Endothelial cell of umbilical vein (primary cell): ENCODE measurements at regions not wholly inside any gene's neighbourhood (a gene's known extent, or its start where the extent isn't known, plus 50 kb on each side); places are given as distances from the start of the nearest gene placed in this dataset.

Experiments
- BruUV-seq: library from RNA; stranded (reverse); fragments of 400-500 nt; replicated peaks from 2 replicates; lab custom pipeline; 2021; lab: Mats Ljungman, UMichigan
- CTCF ChIA-PET: fragments of 300-600, 350-600 bp; sonication (Branson Sonifier 250); formaldehyde crosslinking; loops from one replicate; lab custom pipeline; 2021; ENCODE audit warnings: antibody characterized with exemption, inconsistent platforms; lab: Charles Lee
- POLR2A ChIA-PET: fragments of 300-600, 350-600 bp; sonication (Branson Sonifier 250); formaldehyde crosslinking; loops from one replicate; lab custom pipeline; 2021; ENCODE audit warnings: antibody characterized with exemption, inconsistent platforms; lab: Charles Lee
- DNase-seq: peaks from one replicate; pipeline ENCODE4 v3.0.0-alpha.2; 2011; ENCODE audit warnings: low read depth, low spot score
- FAIRE-seq: peaks from 2 replicates; lab custom pipeline; 2011; peaks lifted over from hg19 to GRCh38; lab: Jason Lieb, UNC
- H2AFZ ChIP-seq: 2 replicates; pipeline ENCODE4 v1.6.0; 2012; ENCODE audit warnings: low read depth, low read length, control low read depth, inconsistent platforms
- H3K27ac ChIP-seq: 2 replicates; pipeline ENCODE4 v1.5.1; 2011; ENCODE audit warnings: low read depth, mild to moderate bottlenecking, control low read depth, low read length, moderate library complexity; ENCODE audit not compliant: insufficient read depth
- H3K27me3 ChIP-seq, 2 experiments: 2 replicates each; pipeline versions ENCODE4 v1.6.0 to v1.6.1; 2011; ENCODE audit warnings: low read length in 2 of 2, mixed read lengths in 1 of 2; ENCODE audit not compliant: control insufficient read depth in 2 of 2, insufficient read depth in 2 of 2
- H3K36me3 ChIP-seq, 2 experiments: 2 replicates in 1 of 2; 3 replicates in 1 of 2; pipeline ENCODE4 v1.5.1; 2011; ENCODE audit warnings: low read length in 2 of 2, mild to moderate bottlenecking in 1 of 2, moderate library complexity in 1 of 2; ENCODE audit not compliant: control insufficient read depth in 2 of 2, insufficient read depth in 2 of 2; ENCODE audit errors: extremely low read depth in 1 of 2
- H3K4me1 ChIP-seq: 3 replicates; pipeline ENCODE4 v1.5.1; 2011; ENCODE audit warnings: mild to moderate bottlenecking, low read length; ENCODE audit not compliant: control insufficient read depth, insufficient read depth; ENCODE audit errors: extremely low read depth
- H3K4me2 ChIP-seq: 2 replicates; pipeline ENCODE4 v1.6.1; 2011; ENCODE audit warnings: low read length, control low read depth, mixed read lengths; ENCODE audit not compliant: insufficient read depth
- H3K4me3 ChIP-seq, 3 experiments: fragments of 200-600 bp in 1 of 3; sonication (generic), shearing (Covaris generic) in 1 of 3; replicated peaks in 1 of 3; 2 replicates each; pipeline ENCODE4 v1.5.1; 2011 to 2016; ENCODE audit warnings: control low read depth in 3 of 3, low read length in 3 of 3, mild to moderate bottlenecking in 2 of 3, inconsistent platforms in 1 of 3, low read depth in 1 of 3, moderate library complexity in 1 of 3; ENCODE audit not compliant: insufficient read depth in 1 of 3
- H3K79me2 ChIP-seq: 2 replicates; pipeline ENCODE4 v1.6.0; 2012; ENCODE audit warnings: low read length, inconsistent platforms; ENCODE audit not compliant: control insufficient read depth, insufficient read depth
- H3K9ac ChIP-seq: replicated peaks from 2 replicates; pipeline ENCODE3; 2011; ENCODE audit warnings: low read length, control low read depth; ENCODE audit not compliant: insufficient read depth; ENCODE audit errors: extremely low read depth
- H3K9me1 ChIP-seq: replicated peaks from 3 replicates; pipeline ENCODE4 v1.6.0; 2011; ENCODE audit warnings: mild to moderate bottlenecking, low read length; ENCODE audit not compliant: control insufficient read depth, insufficient read depth; ENCODE audit errors: extremely low read depth
- H3K9me3 ChIP-seq: replicated peaks from 2 replicates; pipeline ENCODE4 v1.5.1; 2012; ENCODE audit warnings: low read length, inconsistent platforms; ENCODE audit not compliant: control insufficient read depth, insufficient read depth
- H4K20me1 ChIP-seq: replicated peaks from 2 replicates; pipeline ENCODE3; 2011; ENCODE audit warnings: mild to moderate bottlenecking, low read length; ENCODE audit not compliant: control insufficient read depth, insufficient read depth; ENCODE audit errors: extremely low read depth
- MAX ChIP-seq: IDR thresholded peaks from 2 replicates; pipeline ENCODE4 v1.6.1; 2011; ENCODE audit not compliant: insufficient read depth, insufficient read length
- dilution Hi-C: fragments of 300-500 bp; cut with MboI; formaldehyde crosslinking; loops from one replicate; pipeline ENCODE4 v1.15.0; 2019; ENCODE audit warnings: low sequenced_read_pairs; ENCODE audit not compliant: extremely low pct_ligation_motif_present
- intact Hi-C: fragments of 100-400 bp; cut with micrococcal nuclease; formaldehyde crosslinking; loops from one replicate; pipeline ENCODE4 v1.10.0; 2022
- TF ChIP-seq, protein P1 (sequence below), 2 donors: IDR thresholded peaks; 1 replicate in 1 of 2; 2 replicates in 1 of 2; pipeline ENCODE4 v1.5.1; 2011; ENCODE audit warnings: low read length in 2 of 2, mild to moderate bottlenecking in 2 of 2, moderate library complexity in 2 of 2, control low read depth in 1 of 2, inconsistent platforms in 1 of 2, low read depth in 1 of 2; ENCODE audit not compliant: insufficient read depth in 1 of 2; ENCODE audit errors: extremely low read depth in 1 of 2

- ChIA-PET POLR2A (no interaction called here), CTCF (no interaction called here)
- FAIRE-seq (no peak), DNase-seq (no peak)
- Histone ChIP-seq H3K9ac (no peak overlapping the region), H3K9me1 (no peaks in the 10 kb centered on the region), H3K4me1 (no peaks in the 10 kb centered on the region), H4K20me1 (no peaks in the 10 kb centered on the region), H3K9me3 (no peaks in the 10 kb centered on the region), H3K79me2 (no peaks in the 10 kb centered on the region), H2AFZ (no peak overlapping the region), H3K4me2 (no peak overlapping the region), H3K36me3 (no peaks in the 10 kb centered on the region), H3K4me3 (no peak overlapping the region), H3K27ac (no peak overlapping the region), H3K27me3 (no peaks in the 10 kb centered on the region)
- no peak for TF ChIP-seq MAX
- TF ChIP-seq, protein P1, sequence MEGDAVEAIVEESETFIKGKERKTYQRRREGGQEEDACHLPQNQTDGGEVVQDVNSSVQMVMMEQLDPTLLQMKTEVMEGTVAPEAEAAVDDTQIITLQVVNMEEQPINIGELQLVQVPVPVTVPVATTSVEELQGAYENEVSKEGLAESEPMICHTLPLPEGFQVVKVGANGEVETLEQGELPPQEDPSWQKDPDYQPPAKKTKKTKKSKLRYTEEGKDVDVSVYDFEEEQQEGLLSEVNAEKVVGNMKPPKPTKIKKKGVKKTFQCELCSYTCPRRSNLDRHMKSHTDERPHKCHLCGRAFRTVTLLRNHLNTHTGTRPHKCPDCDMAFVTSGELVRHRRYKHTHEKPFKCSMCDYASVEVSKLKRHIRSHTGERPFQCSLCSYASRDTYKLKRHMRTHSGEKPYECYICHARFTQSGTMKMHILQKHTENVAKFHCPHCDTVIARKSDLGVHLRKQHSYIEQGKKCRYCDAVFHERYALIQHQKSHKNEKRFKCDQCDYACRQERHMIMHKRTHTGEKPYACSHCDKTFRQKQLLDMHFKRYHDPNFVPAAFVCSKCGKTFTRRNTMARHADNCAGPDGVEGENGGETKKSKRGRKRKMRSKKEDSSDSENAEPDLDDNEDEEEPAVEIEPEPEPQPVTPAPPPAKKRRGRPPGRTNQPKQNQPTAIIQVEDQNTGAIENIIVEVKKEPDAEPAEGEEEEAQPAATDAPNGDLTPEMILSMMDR (IDR thresholded peaks at IDR 0.05; ENCODE audit: extremely low read depth in 1 of 2, insufficient read depth in 1 of 2, low read depth in 1 of 2, low read length in 2 of 2) = no peak
- dilution Hi-C loops = no loop called here
- intact Hi-C loops = no loop called here
- BruUV-seq = no TSS peak
Measured at GRCh38 chr3:73694983-73695757, 70.4 kb upstream of the PDZRN3 start.
